GM21367 (cell line): ENCODE measurements at regions not wholly inside any gene's neighbourhood (a gene's known extent, or its start where the extent isn't known, plus 50 kb on each side); places are given as distances from the start of the nearest gene placed in this dataset.
"Not testable (repeated sequence)": the region's sequence is repeated elsewhere in the genome, so short reads cannot be mapped to it uniquely, and the experiment has no call there.

Source experiments
- ATAC-seq: cut with Tn5 transposase; IDR thresholded peaks from one replicate; pipeline ENCODE4 v1.9.1; 2021; ENCODE audit not compliant: unreplicated experiment

GRCh38 chr2:8606649-8607550 lies 75.0 kb upstream of the ID2 start:
- ATAC-seq = peak; percentile 19

- no peak for ATAC-seq
These were observed 74.2 kb upstream of the ID2 start for GRCh38 chr2:8607606-8608005.

- no peak for ATAC-seq
These were observed 73.4 kb upstream of the ID2 start for GRCh38 chr2:8608411-8608954.

- no peak for ATAC-seq
These were observed 72.5 kb upstream of the ID2 start for GRCh38 chr2:8609357-8609811.

GRCh38 chr2:8610775-8611174 lies 71.1 kb upstream of the ID2 start:
- ATAC-seq = not testable (repeated sequence)

- ATAC-seq = no peak
These were observed 70.6 kb upstream of the ID2 start for GRCh38 chr2:8611246-8611645.

- ATAC-seq = no peak
These were observed 70.2 kb upstream of the ID2 start for GRCh38 chr2:8611700-8612099.

GRCh38 chr2:8612734-8613179 lies 69.1 kb upstream of the ID2 start:
- ATAC-seq = no peak

- not testable (repeated sequence) for ATAC-seq
These were observed 68.5 kb upstream of the ID2 start for GRCh38 chr2:8613207-8613999.

GRCh38 chr2:8614646-8615045 lies 67.2 kb upstream of the ID2 start:
- ATAC-seq = no peak

GRCh38 chr2:8615252-8615575 lies 66.6 kb upstream of the ID2 start:
- ATAC-seq = no peak

- ATAC-seq = no peak
These were observed 66.1 kb upstream of the ID2 start for GRCh38 chr2:8615576-8616281.

- ATAC-seq = no peak
These were observed 64.8 kb upstream of the ID2 start for GRCh38 chr2:8617048-8617447.

GRCh38 chr2:8617590-8617989 lies 64.3 kb upstream of the ID2 start:
- no peak for ATAC-seq

- no peak for ATAC-seq
These were observed 62.8 kb upstream of the ID2 start for GRCh38 chr2:8619071-8619470.

- no peak for ATAC-seq
These were observed 61.1 kb upstream of the ID2 start for GRCh38 chr2:8620611-8621382.

- no peak for ATAC-seq
These were observed 59.5 kb upstream of the ID2 start for GRCh38 chr2:8622199-8622911.

- no peak for ATAC-seq
These were observed 58.9 kb upstream of the ID2 start for GRCh38 chr2:8622924-8623465.

GRCh38 chr2:8623576-8623957 lies 58.3 kb upstream of the ID2 start:
- ATAC-seq = no peak
